ENCODE measurements at regions not wholly inside any gene's neighbourhood (a gene's known extent, or its start where the extent isn't known, plus 50 kb on each side); places are given as distances from the start of the nearest gene placed in this dataset.

GRCh38 chr2:128717758-128718710, 399.4 kb upstream of the HS6ST1 start:
- TF ChIP-seq, protein P1, sequence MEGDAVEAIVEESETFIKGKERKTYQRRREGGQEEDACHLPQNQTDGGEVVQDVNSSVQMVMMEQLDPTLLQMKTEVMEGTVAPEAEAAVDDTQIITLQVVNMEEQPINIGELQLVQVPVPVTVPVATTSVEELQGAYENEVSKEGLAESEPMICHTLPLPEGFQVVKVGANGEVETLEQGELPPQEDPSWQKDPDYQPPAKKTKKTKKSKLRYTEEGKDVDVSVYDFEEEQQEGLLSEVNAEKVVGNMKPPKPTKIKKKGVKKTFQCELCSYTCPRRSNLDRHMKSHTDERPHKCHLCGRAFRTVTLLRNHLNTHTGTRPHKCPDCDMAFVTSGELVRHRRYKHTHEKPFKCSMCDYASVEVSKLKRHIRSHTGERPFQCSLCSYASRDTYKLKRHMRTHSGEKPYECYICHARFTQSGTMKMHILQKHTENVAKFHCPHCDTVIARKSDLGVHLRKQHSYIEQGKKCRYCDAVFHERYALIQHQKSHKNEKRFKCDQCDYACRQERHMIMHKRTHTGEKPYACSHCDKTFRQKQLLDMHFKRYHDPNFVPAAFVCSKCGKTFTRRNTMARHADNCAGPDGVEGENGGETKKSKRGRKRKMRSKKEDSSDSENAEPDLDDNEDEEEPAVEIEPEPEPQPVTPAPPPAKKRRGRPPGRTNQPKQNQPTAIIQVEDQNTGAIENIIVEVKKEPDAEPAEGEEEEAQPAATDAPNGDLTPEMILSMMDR (IDR thresholded peaks at IDR 0.05), result no peak
- TF ChIP-seq POLR2A (IDR thresholded peaks at IDR 0.05), result no peak

Data from lower leg skin (tissue), 3 donors.